Adrenal gland (tissue), 5 donors: ENCODE measurements at regions not wholly inside any gene's neighbourhood (a gene's known extent, or its start where the extent isn't known, plus 50 kb on each side); places are given as distances from the start of the nearest gene placed in this dataset.

Experiments
- POLR2A ChIP-seq, 2 donors: fragments of 450-650 bp; IDR thresholded peaks; one replicate each; pipeline ENCODE4 v1.6.1; 2017; ENCODE audit warnings: antibody characterized with exemption in 2 of 2, mild to moderate bottlenecking in 2 of 2, moderate library complexity in 1 of 2
- TF ChIP-seq, protein P1 (sequence below), 6 experiments: fragments of 450-650 bp in 4 of 6; fragments of 200-600 bp in 2 of 6; sonication (generic) in 1 of 6; IDR thresholded peaks; 1 replicate in 5 of 6; 2 replicates in 1 of 6; pipeline versions ENCODE4 v1.5.1 to v1.8.0; 2016 to 2021; ENCODE audit warnings: antibody characterized with exemption in 6 of 6, mild to moderate bottlenecking in 2 of 6, moderate library complexity in 1 of 6
- donor health status: DM: no; HTN: no; CAD: no.

DNA sequence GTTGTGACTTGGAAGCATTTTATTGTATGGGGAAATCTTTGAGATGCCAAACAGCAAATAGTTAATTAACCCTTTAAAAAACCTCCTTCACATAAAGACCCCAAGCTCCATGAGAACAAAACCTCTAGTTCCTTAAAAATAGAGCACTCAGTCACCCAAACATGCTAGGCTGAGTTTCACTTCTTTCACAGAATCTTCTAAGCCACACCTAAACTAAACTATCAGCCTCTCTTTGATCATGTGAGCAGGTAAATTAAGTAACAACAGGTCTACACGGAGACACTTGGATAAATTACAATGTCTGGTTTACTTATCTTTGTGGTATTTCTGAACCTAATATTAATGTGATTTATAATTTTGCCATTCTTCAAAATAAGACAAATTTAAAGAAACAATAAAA, 205.2 kb upstream of the MARCKS start:
- TF ChIP-seq, protein P1, sequence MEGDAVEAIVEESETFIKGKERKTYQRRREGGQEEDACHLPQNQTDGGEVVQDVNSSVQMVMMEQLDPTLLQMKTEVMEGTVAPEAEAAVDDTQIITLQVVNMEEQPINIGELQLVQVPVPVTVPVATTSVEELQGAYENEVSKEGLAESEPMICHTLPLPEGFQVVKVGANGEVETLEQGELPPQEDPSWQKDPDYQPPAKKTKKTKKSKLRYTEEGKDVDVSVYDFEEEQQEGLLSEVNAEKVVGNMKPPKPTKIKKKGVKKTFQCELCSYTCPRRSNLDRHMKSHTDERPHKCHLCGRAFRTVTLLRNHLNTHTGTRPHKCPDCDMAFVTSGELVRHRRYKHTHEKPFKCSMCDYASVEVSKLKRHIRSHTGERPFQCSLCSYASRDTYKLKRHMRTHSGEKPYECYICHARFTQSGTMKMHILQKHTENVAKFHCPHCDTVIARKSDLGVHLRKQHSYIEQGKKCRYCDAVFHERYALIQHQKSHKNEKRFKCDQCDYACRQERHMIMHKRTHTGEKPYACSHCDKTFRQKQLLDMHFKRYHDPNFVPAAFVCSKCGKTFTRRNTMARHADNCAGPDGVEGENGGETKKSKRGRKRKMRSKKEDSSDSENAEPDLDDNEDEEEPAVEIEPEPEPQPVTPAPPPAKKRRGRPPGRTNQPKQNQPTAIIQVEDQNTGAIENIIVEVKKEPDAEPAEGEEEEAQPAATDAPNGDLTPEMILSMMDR (IDR thresholded peaks at IDR 0.05), result no peak
- no peak for TF ChIP-seq POLR2A (IDR thresholded peaks at IDR 0.05)
